ENCODE measurements at regions not wholly inside any gene's neighbourhood (a gene's known extent, or its start where the extent isn't known, plus 50 kb on each side); places are given as distances from the start of the nearest gene placed in this dataset.

- TF ChIP-seq CTCF (IDR thresholded peaks at IDR 0.05) (no peak), POLR2A (IDR thresholded peaks at IDR 0.05) (no peak)
These were observed 77.5 kb downstream of the TMEM200C start for GRCh38 chr18:5817816-5818215.

Measured in ovary (tissue), 3 donors.